Ramos (cell line): ENCODE measurements at regions not wholly inside any gene's neighbourhood (a gene's known extent, or its start where the extent isn't known, plus 50 kb on each side); places are given as distances from the start of the nearest gene placed in this dataset.
"Not testable (repeated sequence)": the region's sequence is repeated elsewhere in the genome, so short reads cannot be mapped to it uniquely, and the experiment has no call there.

Experiments used
- in situ Hi-C: fragments of 300-500 bp; cut with MboI; formaldehyde crosslinking; loops from one replicate; pipeline ENCODE4 v1.14.3; 2022; ENCODE audit warnings: low sequenced_read_pairs; ENCODE audit not compliant: unreplicated experiment

DNA sequence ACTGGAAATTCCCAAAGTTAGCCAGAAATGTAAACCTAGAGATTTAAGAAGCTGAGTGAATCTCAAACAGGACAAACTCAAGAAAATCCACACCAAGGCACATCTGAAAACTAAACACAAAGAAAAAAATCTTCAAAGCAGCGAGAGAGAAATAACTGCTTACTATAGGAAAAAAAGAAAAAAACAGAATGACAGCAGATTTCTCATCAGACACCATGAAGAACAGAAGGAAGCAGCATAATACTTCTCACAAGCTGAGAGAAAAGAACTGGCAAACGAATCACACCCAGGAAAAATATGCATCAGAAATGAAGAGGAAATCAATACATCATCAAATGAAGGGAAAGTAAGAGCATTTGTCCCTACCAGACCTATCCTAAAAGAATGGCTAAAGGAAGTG is 236.3 kb upstream of the ADAMTS3 start:
- in situ Hi-C loops: no loop called here

DNA sequence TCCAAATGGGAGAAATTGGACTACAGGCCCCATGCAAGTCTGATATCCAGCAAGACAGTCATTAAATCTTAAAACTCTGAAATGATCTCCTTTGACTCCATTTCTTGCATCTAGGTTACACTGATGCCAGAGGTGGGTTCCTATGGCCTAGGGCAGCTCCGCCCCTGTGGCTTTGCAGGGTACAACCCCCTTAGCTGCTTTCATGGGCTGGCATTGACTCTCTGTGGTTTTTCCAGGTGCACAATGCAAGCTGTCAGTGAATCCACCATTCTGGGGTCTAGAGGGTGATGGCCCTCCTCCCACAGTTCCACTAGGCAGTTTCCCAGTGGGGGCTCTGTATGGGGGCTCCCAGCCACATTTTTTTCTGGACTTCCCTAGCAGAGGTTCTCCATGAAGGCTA is 228.5 kb upstream of the ADAMTS3 start:
- in situ Hi-C loops: no loop called here

DNA sequence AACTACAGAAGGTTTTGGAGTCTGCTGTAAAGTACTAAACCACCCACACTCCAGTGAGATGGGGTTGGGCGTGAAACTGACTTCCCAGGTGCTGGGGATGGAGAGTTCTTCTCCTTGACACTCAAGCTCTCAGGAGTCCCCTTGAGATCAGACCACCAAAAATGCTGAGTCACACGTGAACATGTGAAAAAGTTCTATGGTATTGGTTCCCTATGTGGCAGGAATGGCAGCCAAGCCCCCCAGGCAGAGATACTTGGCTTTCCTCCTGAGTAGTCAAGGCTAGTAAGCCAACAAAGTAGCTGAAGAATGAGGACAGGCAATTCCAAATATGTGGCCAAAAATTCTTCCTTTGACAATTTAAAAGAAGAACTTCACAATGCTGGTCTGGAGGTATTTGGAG is 222.0 kb upstream of the ADAMTS3 start:
- in situ Hi-C loops: no loop called here

DNA sequence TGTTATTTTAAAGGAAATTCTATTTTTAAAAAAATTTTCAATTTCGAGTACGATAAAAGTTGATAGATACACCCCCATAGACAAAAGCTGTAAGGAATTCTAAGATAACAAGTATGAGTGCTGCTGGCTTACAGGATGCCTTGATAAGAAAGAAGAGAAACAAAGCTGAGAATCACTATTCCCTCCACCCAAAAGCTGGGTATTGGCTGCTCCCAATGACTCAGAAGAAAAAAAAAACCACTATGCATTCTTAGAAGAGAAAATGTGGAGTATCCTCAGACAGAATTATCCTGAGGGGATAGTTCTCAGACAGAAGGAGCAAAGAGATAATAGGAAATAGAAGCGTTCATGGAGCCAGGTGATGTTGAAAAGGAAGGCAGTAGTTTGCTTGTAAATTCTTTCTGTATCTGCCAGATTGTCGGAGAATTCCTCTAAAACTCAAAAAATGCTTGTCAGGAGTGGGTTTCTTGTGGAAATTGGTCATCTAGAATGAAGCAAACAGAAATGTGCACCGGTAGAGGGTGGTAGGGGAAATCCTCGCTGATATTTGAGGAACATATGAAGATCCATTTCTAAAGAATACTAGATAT is 217.5 kb upstream of the ADAMTS3 start:
- in situ Hi-C loops: no loop called here

DNA sequence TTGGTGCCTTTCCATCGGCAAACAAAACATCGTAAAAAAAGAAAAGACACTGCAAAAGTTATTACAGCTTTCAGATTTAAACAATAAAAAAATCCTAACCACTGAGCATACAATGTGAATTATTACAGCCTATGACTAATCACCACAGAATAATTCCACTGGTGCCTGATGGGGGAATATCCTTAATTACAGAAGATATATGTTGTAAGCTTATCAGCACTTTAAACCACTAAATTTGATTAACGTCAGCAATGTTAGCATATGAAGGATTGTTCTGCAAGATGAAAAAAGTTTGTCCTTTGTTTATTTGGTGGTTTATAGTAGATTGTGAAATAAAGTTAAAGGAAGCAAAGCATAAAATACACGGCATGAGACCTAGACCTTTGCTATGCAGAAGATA is 210.2 kb upstream of the ADAMTS3 start:
- in situ Hi-C loops: no loop called here

DNA sequence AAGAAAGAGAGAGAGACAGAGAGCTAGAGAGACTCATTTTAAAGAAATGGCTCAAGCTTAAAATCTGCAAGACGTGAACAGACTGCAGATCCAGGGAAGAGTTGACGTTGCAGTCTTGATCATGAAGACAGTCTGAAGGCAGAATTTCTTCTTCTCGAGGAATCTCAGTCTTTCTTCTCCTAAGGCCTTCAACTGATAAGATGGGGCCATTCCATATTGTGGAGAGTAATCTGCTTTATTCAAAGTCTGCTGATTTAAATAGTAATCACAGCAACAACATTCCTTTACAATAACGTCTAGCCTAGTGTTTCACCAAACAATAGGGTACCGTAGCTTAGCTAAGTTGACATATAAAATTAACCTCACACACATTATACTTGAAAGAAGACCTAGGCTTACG is 208.4 kb upstream of the ADAMTS3 start:
- in situ Hi-C loops: no loop called here

DNA sequence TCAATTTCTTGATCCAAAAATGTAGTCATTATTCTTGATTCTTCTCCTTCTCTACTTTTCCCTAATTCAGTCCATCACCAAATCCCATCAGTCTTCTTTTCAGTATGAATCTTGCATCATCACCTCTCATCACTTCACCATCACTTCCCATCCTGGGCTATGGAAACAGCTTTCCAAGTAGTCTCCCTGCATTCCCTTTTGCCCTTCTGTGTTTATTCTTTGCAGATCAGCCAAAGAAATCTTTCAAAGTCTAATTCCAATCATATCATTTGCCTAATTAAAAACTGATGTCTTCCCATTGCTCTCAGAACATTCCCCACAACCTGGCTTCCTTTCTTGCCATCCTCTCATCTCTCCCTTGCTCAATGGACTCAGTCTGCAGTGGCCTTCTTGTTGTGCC is 201.7 kb upstream of the ADAMTS3 start:
- in situ Hi-C loops: no loop called here

DNA sequence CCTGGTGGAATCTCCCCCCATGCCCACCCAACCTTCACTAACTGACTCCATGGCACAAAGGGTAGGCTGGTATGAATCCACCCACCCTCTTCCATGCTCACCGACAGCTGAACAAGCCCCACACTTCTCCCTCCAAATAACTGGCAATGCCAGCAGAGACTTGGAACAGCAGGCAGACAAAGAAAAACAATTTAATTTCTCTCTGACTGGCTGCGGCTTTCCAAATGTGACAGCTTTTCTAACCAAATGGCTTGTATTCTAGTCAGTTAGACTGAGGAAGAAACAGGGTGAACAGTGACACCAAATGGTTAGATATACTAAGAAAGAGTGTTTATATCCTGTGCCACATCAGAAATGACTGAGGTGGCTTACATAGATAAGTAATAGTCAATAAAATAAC is 199.3 kb upstream of the ADAMTS3 start:
- in situ Hi-C loops: no loop called here

DNA sequence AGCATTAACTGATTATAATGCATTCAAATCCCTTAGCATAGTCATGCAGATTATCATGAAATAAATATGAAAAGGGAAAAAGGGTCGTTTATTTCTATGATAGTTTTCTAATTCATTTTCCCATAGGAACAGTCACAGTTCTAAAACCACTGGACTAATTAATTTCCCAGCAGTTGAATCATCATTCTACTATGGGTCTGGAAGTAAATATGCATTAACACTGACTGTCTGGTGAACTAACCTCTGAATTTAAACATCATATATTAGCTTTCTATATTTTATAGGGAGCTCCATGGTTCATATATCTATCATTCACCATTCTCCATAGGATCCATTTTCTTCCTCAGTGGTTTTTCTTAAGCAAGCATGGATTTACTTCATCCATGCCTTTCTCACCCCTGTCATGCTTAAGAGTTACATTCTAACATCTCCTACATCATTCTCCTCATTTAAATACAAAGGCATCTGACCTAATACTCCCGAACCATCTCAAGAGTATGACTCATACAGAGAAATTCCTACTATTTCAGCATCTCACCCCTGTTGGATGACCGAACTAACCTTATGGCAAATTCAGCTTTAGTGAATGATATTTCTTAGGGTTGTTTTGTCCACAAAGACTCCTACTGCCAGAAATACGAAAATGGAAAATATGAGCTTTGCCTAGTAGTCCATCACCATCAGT is 198.7 kb upstream of the ADAMTS3 start:
- in situ Hi-C loops: no loop called here

DNA sequence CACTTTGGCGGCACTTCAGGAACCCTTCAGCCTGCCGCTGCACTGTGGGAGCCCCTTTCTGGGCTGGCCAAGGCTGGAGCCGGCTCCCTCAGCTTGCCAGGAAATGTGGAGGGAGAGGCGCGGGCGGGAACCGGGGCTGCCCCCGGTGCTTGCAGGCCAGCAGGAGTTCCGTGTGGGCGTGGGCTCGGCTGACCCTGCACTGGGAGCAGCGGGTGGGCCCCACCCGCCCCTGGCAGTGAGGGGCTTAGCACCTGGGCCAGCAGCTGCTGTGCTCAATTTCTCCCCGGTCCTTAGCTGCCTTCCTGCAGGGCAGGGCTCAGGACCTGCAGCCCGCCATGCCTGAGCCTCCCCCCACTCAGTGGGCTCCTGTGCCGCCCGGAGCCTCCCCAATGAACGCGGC is 196.8 kb upstream of the ADAMTS3 start:
- in situ Hi-C loops: not testable (repeated sequence)

DNA sequence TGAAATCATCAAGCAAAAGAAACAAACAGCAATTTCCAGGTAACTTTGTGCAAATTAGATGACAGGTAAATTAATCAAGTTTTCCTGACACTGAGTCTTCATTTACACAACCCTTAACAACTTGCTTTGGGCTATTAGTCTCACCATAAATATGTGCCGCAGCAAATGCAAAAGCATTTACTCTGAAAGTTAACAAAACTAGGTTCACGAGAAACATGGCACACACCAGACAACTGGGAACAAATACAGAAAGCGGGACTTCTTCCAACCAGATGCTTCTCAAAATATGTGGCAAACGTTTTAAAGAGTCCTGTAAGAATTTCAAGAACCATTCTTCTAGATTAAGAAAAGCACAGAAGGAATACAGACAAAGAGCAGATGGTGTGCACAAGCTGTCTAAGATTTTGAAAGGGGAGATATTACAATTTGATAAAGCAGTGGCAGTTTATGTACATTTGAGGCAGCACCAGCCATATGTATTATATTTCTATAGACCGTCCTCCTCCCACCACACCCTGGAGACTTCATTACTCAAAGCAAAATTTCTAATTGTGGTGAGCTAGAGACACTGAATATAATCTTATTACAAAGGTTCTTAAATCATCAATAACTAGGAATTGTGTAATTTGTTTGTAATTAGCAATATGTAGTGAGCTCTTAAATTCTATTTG is 192.5 kb upstream of the ADAMTS3 start:
- in situ Hi-C loops: no loop called here

DNA sequence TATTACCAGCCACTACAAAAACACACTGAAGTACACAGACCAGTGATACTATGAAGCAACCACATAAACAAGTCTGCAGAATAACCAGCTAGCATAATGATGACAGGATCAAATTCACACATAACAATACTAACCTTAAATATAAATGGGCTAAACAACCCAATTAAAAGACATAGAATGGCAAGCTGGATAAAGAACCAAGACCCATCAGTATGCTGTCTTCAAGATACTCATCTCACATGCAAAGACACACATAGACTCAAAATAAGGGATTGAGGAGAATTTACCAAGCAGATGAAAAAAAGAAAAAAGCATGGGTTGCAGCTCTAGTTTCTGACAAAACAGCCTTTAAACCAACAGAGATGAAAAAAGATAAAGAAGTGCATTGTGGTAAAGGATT is 184.4 kb upstream of the ADAMTS3 start:
- in situ Hi-C loops: not testable (repeated sequence)

DNA sequence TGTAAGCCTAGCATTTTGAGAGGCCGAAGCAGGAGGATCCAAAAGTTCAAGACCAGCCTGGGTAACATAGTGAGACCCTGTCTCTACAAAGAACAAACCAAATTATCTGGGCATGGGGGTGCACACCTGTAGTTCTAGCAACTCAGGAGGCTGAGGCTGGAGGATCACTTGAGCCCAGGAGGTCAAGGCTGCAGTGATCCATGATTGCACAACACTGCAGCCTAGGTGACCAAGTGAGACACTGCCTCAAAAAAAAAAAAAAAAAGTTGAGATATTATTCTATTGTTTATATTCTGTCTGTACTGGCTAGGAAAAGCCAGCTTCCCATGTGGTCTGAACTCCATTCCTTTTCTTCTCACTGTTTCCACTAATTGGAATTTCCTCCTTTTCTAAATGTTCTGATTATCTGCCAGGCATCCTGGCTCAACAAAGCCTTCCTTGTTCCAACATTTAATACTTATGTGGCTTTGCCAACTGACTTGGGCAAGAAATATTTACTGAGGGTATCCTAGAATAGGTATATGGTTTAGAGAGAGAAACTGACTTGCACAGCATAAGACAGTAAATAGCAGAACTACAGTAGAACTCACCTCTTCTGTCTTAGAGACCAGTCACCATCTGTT is 175.2 kb upstream of the ADAMTS3 start:
- in situ Hi-C loops: no loop called here

DNA sequence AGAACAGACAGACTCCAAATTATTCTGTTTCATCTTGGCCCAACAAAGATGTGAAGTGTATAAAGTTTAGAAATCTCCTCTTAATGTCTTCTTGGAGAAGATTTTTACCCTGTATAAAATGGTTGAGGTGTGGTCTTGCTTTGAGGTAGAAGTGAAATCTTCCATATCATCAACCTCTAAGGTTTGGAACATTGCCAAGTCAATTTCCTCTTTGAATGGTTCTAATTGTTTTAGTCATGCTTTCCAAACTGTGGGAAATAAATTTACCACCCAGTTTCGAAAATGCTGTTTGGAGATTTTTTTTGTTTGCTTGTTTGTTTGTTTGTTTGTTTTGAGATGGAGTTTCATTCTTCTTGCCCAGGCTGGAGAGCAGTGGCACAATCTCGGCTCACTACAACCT is 174.1 kb upstream of the ADAMTS3 start:
- in situ Hi-C loops: no loop called here

DNA sequence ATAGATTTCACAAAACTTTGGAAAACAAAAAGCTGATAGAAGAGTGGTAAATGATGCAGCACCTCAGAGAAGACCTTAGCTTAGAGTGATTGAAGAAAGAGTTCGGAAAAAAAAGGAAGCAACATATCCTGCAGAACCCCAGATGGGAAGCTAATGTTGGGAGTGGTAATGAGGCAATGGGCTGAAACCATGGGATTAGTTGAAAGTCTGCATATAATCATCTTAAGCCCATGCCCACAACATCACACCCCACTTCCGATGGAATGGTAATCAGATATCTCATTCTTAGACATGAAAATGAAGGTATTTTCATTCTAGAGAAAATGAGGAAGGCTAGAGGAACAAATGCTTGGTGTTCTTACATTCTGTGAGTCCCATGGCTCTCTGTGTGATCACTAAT is 146.3 kb upstream of the ADAMTS3 start:
- in situ Hi-C loops: no loop called here

DNA sequence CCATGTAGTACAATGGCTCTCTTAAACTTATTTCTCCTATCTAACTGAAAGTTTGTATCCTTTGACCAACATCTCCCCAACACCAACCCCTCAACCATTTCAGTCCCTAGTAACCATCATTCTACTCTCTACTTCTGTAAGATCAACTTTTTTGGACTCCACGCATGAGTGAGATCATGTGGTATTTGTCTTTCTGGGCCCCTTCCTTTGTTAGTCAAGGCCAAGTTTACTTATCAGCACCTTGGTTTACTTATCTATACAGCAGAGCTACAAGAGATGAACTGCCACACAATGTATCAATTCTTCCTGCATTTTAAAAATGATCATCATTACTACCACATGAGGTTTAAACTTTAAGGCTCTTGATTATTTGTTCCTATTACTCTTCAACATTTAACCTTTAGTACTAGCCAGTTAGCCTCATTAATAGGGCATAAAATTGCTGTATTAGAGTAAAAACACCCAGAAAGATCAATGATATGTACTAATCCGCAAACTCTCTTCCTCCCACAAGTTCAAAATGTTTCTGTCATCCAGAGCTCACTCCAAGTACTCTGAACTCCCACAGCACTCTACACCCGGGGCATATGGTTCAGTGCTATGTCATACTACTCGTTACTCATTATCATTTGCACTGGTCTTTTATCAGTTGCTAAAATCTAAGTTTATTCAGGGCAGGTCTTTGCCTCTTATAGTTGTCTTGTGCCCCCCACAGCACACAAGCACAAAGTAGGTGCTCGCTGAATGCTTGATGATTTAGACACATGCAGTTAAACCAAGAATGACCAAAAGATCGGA is 145.7 kb upstream of the ADAMTS3 start:
- in situ Hi-C loops: no loop called here

DNA sequence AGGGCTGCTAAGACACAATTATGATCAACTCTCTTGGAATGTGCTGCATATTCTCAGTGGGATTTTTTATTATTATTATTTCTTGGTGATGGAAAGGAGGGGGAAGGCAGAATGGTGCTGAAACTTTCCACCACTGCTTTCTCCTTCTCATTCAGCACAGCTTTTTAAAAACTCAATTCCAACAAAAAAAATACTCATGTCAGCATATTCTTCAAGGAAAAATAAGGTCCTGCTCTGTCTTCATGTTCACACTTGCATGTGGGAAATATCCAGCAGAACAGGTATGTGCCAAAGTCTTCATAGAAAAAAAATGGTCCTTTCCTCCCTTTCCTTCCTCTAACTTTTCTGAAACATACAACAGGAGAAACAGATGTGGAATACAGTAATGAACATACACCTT is 144.0 kb upstream of the ADAMTS3 start:
- in situ Hi-C loops: no loop called here

DNA sequence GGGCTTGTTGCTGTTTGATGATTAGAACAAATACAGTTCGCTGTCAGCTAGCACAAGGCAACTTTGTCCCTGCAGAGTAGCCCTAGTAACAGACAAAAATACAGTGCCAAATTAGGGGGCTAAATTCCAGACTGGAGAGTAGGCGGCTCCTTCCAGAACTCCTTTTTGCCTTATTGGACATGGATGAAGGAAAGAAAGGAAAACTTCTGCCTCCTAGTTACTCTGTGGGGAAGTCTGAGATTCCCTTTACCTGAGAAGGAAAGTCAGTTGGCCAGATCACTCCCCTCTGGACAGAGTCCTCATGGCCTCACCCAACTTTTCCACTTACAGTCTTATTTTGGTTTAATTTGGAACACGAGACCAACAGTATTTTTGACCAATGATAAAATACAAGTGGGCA is 140.5 kb upstream of the ADAMTS3 start:
- in situ Hi-C loops: no loop called here

DNA sequence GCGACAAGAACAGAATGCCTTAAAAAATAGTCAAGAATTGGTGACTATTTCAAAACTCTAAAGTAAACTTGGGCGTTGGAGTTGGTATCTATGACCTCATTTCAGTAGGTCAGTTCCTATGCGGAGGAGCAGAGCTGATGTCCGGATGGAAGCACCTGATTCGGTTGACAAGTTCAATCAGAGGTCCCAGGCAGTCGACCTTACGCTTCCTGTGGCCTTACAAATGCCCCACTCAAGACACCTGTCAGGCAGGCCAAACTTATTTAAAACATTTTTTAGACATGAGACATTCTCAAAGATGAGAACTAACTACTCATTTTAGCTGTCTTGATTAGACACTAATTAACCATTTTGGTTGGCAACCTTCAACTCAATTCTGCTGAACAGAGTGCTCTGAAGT is 137.7 kb upstream of the ADAMTS3 start:
- in situ Hi-C loops: no loop called here

DNA sequence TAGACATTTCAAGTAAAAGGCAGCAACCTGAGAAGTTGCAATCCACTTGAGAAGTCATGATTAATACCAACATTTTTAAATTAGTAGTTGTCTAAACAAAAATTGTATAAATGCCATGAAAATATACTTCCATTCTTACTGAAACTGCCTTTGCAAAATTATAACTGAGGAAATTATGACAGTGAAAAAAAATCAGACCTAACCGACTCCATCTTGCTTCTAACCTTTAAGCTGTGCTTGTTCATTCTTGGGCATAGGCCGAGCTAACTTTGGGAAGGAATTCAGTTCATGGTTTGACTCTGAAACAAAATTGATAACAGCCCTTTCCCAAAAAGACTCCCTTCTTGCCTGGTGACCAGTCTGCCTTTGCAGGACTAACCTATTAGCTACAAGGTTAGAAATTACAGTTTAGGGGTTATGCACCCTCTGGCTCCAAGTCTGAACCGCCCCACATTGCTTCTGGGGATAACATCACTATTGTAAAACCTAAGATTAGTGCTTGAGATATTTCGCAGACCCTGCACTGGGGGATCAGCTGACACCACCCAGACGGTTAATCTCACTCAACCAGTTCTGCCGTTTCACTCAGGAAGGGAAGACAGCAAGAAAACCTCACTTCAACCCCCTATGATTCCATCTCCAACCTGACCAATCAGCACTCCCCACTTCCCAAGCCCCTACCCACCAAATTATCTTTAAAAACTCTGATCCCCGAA is 136.1 kb upstream of the ADAMTS3 start:
- in situ Hi-C loops: not testable (repeated sequence)
